ENCODE measurements at regions not wholly inside any gene's neighbourhood (a gene's known extent, or its start where the extent isn't known, plus 50 kb on each side); places are given as distances from the start of the nearest gene placed in this dataset.
"Not testable (repeated sequence)": the region's sequence is repeated elsewhere in the genome, so short reads cannot be mapped to it uniquely, and the experiment has no call there.

- DNase-seq, result no peak
- intact Hi-C loops (cut with DNase I), result no loop called here
These were observed 305.7 kb upstream of the GRIN3A start for GRCh38 chr9:102044133-102044532.

- DNase-seq, result no peak
- intact Hi-C loops (cut with DNase I), result no loop called here
These were observed 299.6 kb upstream of the GRIN3A start for GRCh38 chr9:102038006-102038405.

GRCh38 chr9:102035929-102036328 is 297.5 kb upstream of the GRIN3A start:
- no peak for DNase-seq
- intact Hi-C loops (cut with DNase I), result no loop called here

GRCh38 chr9:102032614-102033013 is 294.2 kb upstream of the GRIN3A start:
- no peak for DNase-seq
- intact Hi-C loops (cut with DNase I), result no loop called here

- no peak for DNase-seq
- intact Hi-C loops (cut with DNase I), result no loop called here
These were observed 262.5 kb upstream of the GRIN3A start for GRCh38 chr9:102000956-102001355.

- intact Hi-C loops (cut with DNase I), result no loop called here
These were observed 261.0 kb upstream of the GRIN3A start for GRCh38 chr9:101999441-101999840.

GRCh38 chr9:101995231-101995630 is 256.8 kb upstream of the GRIN3A start:
- intact Hi-C loops (cut with DNase I), result no loop called here

More at GRCh38 chr9:101999441-101999840, 261.0 kb upstream of the GRIN3A start:
- DNase-seq, result no peak

GRCh38 chr9:101993771-101994170 is 255.3 kb upstream of the GRIN3A start:
- intact Hi-C loops (cut with DNase I), result no loop called here
- no peak for DNase-seq

More at GRCh38 chr9:101995231-101995630, 256.8 kb upstream of the GRIN3A start:
- DNase-seq, result no peak

- intact Hi-C loops (cut with DNase I), result no loop called here
- DNase-seq, result no peak
These were observed 253.5 kb upstream of the GRIN3A start for GRCh38 chr9:101991926-101992325.

- DNase-seq, result no peak
- intact Hi-C loops (cut with DNase I), result no loop called here
These were observed 239.3 kb upstream of the GRIN3A start for GRCh38 chr9:101977614-101978210.

GRCh38 chr9:101970609-101971008 is 232.2 kb upstream of the GRIN3A start:
- no peak for DNase-seq
- intact Hi-C loops (cut with DNase I), result no loop called here

- intact Hi-C loops (cut with DNase I), result no loop called here
- no peak for DNase-seq
These were observed 229.9 kb upstream of the GRIN3A start for GRCh38 chr9:101968392-101968791.

- DNase-seq, result no peak
- intact Hi-C loops (cut with DNase I), result no loop called here
These were observed 228.2 kb upstream of the GRIN3A start for GRCh38 chr9:101966691-101967090.

- intact Hi-C loops (cut with DNase I), result no loop called here
- DNase-seq, result no peak
These were observed 219.3 kb upstream of the GRIN3A start for GRCh38 chr9:101957705-101958104.

- intact Hi-C loops (cut with DNase I), result no loop called here
- DNase-seq, result no peak
These were observed 213.2 kb upstream of the GRIN3A start for GRCh38 chr9:101951598-101951997.

- no peak for DNase-seq
- intact Hi-C loops (cut with DNase I), result no loop called here
These were observed 193.3 kb upstream of the GRIN3A start for GRCh38 chr9:101931756-101932155.

GRCh38 chr9:101930783-101931182 is 192.3 kb upstream of the GRIN3A start:
- intact Hi-C loops (cut with DNase I), result no loop called here
- DNase-seq, result no peak

GRCh38 chr9:101925498-101925897 is 187.1 kb upstream of the GRIN3A start:
- no peak for DNase-seq
- intact Hi-C loops (cut with DNase I), result no loop called here

GRCh38 chr9:101923451-101923850 is 185.0 kb upstream of the GRIN3A start:
- intact Hi-C loops (cut with DNase I), result no loop called here
- DNase-seq, result no peak

GRCh38 chr9:101916948-101917347 is 178.5 kb upstream of the GRIN3A start:
- DNase-seq; intact Hi-C loops (cut with DNase I): not testable (repeated sequence)

GRCh38 chr9:101915482-101915881 is 177.0 kb upstream of the GRIN3A start:
- DNase-seq, result no peak
- intact Hi-C loops (cut with DNase I), result no loop called here

- intact Hi-C loops (cut with DNase I), result no loop called here
- DNase-seq, result no peak
These were observed 174.3 kb upstream of the GRIN3A start for GRCh38 chr9:101912698-101913097.

- intact Hi-C loops (cut with DNase I), result no loop called here
- no peak for DNase-seq
These were observed 169.0 kb upstream of the GRIN3A start for GRCh38 chr9:101907466-101907865.

Data from posterior cingulate gyrus (tissue), 11 donors.